Psoas muscle (tissue), 7 donors: ENCODE measurements at regions not wholly inside any gene's neighbourhood (a gene's known extent, or its start where the extent isn't known, plus 50 kb on each side); places are given as distances from the start of the nearest gene placed in this dataset.

ENCODE experiments used
- ATAC-seq, 4 donors: fragments of 200-7000 bp; cut with Tn5 transposase; one replicate each; pipeline ENCODE4 v1.9.1; 2020; ENCODE audit warnings: moderate library complexity in 3 of 4, mild to moderate bottlenecking in 2 of 4
- DNase-seq, 2 donors: peaks; one replicate each; pipeline ENCODE4 v3.0.0-alpha.2; 2020
- H3K27ac ChIP-seq: fragments of 200-600 bp; one replicate; pipeline ENCODE4 v1.8.0; 2022
- H3K27me3 ChIP-seq, 3 donors: fragments of 200-600 bp in 1 of 3; one replicate each; pipeline versions ENCODE4 v1.6.1 to v1.8.0; 2013 to 2022; ENCODE audit warnings: low read length in 2 of 3, mild to moderate bottlenecking in 2 of 3, moderate library complexity in 1 of 3; ENCODE audit not compliant: insufficient read depth in 3 of 3
- H3K36me3 ChIP-seq, 2 donors: fragments of 200-600 bp in 1 of 2; one replicate each; pipeline versions ENCODE4 v1.6.1 to v1.8.0; 2013 to 2022; ENCODE audit warnings: low read depth in 1 of 2, mild to moderate bottlenecking in 1 of 2, moderate library complexity in 1 of 2; ENCODE audit not compliant: insufficient read depth in 1 of 2
- H3K4me1 ChIP-seq: fragments of 200-600 bp; one replicate; pipeline ENCODE4 v1.8.0; 2022
- H3K4me3 ChIP-seq: fragments of 200-600 bp; one replicate; pipeline ENCODE4 v1.8.0; 2022; ENCODE audit warnings: mild to moderate bottlenecking
- H3K9me3 ChIP-seq: fragments of 200-600 bp; one replicate; pipeline ENCODE4 v1.8.0; 2022
- WGBS, 3 donors: extraction: QIAGEN DNeasy Blood & Tissue Kit; methylation state at CpG; one replicate each; pipeline versions ENCODE4 v1.1.6 to v1.1.7; 2013; 5-methylcytosine and 5-hydroxymethylcytosine counted together
- intact Hi-C, 2 donors: fragments of 100-400 bp; cut with DNase I; formaldehyde crosslinking; loops; one replicate each; pipeline versions ENCODE4 v1.11.0 to v1.14.2; 2022
- TF ChIP-seq, protein P1 (sequence below): fragments of 200-600 bp; IDR thresholded peaks from one replicate; pipeline ENCODE4 v1.8.0; 2022; ENCODE audit warnings: antibody characterized with exemption
- donor health status: healthy with polysubstance abuse.
- donor health status: DM: no; HTN: no; CAD: no; lungs with moderate emphysema.
- donor health status: Bipolar disorder and iron deficiency.
- donor health status: healthy.
- donor health status: DM: yes; HTN: yes; CAD: no.
- donor health status: DM: no; HTN: no; CAD: no.
- donor health status: DM: yes; HTN: yes; CAD: no.

DNA sequence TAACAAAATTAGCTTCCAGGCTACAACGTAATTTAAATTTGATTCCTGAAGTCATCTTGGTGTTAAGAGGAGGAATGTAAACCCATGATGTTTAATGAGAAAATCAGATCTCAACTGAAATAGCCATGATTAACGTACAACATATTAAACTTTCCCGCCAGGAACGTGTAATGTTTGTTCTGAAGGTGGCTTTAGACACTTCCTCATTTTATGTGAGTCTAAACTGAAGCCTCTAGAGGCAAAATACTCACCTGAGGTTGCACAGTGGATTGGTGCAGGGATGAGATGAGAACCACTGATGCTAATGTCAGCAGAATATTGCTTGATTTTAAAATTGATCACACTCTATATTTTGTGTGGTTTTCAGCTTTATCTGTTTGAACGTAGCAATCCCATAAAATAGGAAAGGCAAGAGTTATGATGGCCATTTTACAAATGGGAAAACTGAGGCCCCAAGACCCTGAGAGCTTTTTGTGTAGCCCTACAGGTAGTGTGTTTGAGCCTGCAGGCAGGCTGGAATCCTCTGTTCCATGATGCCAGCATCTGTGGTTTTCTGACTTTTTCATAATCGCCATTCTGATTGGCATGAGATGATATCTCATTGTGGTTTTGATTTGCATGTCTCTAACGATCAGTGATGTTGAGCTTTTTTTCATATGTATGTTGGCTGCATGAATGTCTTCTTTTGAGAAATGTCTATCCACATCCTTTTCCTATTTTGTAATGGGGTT, 243.7 kb upstream of the BMPER start:
- Histone ChIP-seq H3K27ac (no peak overlapping the region), H3K9me3 (no peaks in the 10 kb centered on the region), H3K36me3 (no peaks in the 10 kb centered on the region), H3K4me3 (no peak overlapping the region), H3K4me1 (no peaks in the 10 kb centered on the region), H3K27me3 (no peaks in the 10 kb centered on the region)
- DNase-seq, result no peak
- intact Hi-C loops, result no loop called here
- 61 to 82% (median 66%) methylated on average over 7 of the region's 7 CpGs for WGBS, 3 donors
- no peak for ATAC-seq
- TF ChIP-seq, protein P1, sequence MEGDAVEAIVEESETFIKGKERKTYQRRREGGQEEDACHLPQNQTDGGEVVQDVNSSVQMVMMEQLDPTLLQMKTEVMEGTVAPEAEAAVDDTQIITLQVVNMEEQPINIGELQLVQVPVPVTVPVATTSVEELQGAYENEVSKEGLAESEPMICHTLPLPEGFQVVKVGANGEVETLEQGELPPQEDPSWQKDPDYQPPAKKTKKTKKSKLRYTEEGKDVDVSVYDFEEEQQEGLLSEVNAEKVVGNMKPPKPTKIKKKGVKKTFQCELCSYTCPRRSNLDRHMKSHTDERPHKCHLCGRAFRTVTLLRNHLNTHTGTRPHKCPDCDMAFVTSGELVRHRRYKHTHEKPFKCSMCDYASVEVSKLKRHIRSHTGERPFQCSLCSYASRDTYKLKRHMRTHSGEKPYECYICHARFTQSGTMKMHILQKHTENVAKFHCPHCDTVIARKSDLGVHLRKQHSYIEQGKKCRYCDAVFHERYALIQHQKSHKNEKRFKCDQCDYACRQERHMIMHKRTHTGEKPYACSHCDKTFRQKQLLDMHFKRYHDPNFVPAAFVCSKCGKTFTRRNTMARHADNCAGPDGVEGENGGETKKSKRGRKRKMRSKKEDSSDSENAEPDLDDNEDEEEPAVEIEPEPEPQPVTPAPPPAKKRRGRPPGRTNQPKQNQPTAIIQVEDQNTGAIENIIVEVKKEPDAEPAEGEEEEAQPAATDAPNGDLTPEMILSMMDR, result no peak

DNA sequence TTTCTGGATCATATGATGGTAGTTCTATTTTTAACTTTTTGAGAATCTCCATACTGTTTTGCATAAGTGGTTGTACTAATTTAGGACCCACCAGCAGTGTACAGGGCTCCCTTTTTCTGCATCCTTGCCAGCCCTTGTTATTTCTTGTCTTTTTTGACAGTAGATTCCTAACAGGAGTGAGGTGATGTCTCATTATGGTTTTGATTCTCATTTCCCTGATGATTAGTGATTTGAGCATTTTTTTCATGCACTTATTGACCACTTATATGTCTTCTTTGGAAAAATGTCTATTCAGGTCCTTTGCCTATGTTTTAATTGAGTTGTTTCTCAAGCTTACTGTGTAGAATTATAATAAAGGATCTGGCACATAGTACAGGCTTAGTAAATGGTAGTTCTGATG, 238.8 kb upstream of the BMPER start:
- no peak for ATAC-seq
- Histone ChIP-seq H3K4me3 (no peak overlapping the region), H3K27me3 (no peaks in the 10 kb centered on the region)

DNA sequence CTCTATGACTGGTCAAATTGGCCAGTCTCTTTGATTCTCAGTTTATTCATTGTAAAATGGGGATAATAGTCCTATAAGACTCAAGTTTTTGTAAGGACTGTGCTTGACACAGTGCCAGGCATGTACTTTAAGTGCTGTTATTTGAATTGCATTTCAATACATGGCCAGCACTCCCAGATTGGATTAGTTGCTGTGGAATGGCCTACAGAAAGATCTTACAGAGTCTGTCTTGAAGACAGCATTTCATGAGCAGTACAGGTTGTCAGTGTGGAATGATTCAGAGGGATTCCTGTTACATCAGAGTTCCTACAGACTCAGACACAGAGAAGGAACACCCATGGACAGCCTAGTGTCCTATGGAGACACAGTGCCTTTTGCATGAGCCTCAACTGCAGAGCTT, 238.1 kb upstream of the BMPER start:
- H3K4me1 ChIP-seq, result no peaks in the 10 kb centered on the region
- no peaks in the 10 kb centered on the region for H3K36me3 ChIP-seq
- no peaks in the 10 kb centered on the region for H3K27me3 ChIP-seq
- intact Hi-C loops, result no loop called here
- no peak overlapping the region for H3K27ac ChIP-seq
- no peak overlapping the region for H3K4me3 ChIP-seq
- DNase-seq (no peak), ATAC-seq (no peak)
- TF ChIP-seq, protein P1, result no peak
- H3K9me3 ChIP-seq, result no peaks in the 10 kb centered on the region

More for the DNA sequence above, 238.8 kb upstream of the BMPER start:
- DNase-seq, result no peak
- no peak overlapping the region for H3K27ac ChIP-seq
- TF ChIP-seq, protein P1, result no peak
- no peaks in the 10 kb centered on the region for H3K36me3 ChIP-seq
- no peaks in the 10 kb centered on the region for H3K9me3 ChIP-seq
- intact Hi-C loops, result no loop called here
- H3K4me1 ChIP-seq, result no peaks in the 10 kb centered on the region

- Histone ChIP-seq H3K9me3 (no peaks in the 10 kb centered on the region), H3K27me3 (no peaks in the 10 kb centered on the region), H3K4me1 (no peaks in the 10 kb centered on the region), H3K27ac (no peak overlapping the region), H3K4me3 (no peak overlapping the region), H3K36me3 (no peaks in the 10 kb centered on the region)
- TF ChIP-seq, protein P1, result no peak
- no peak for ATAC-seq
- intact Hi-C loops, result no loop called here
- 53 to 57% (median 53%) methylated on average over 5 of the region's 5 CpGs for WGBS, 3 donors
- DNase-seq, result no peak
Measured at GRCh38 chr7:33669251-33669670, 236.1 kb upstream of the BMPER start.
